Panc1 (cell line): ENCODE measurements at regions not wholly inside any gene's neighbourhood (a gene's known extent, or its start where the extent isn't known, plus 50 kb on each side); places are given as distances from the start of the nearest gene placed in this dataset.

Experiments
- ATAC-seq: fragments of 200-7000 bp; cut with Tn5 transposase; 2 replicates; pipeline ENCODE4 v1.9.1; 2020; ENCODE audit warnings: mild to moderate bottlenecking, moderate library complexity
- BruUV-seq: library from RNA; stranded (reverse); fragments of 400-500 nt; replicated peaks from 2 replicates; lab custom pipeline; 2021; lab: Mats Ljungman, UMichigan
- CTCF ChIA-PET: fragments of 300-600 bp; sonication (Branson Sonifier 250); formaldehyde crosslinking; loops from one replicate; lab custom pipeline; 2022; ENCODE audit warnings: antibody characterized with exemption; lab: Charles Lee
- POLR2A ChIA-PET: fragments of 300-600 bp; sonication (Branson Sonifier 250); formaldehyde crosslinking; loops from one replicate; lab custom pipeline; 2022; ENCODE audit warnings: antibody characterized with exemption; lab: Charles Lee
- DNase-seq: peaks from one replicate; pipeline ENCODE4 v3.0.0-alpha.2; 2010; ENCODE audit warnings: low read depth, low spot score
- H3K27ac ChIP-seq: 2 replicates; pipeline ENCODE4 v1.5.1; 2011; ENCODE audit warnings: mild to moderate bottlenecking, low read length, inconsistent platforms
- H3K27me3 ChIP-seq: fragments of 200-500 bp; sonication (Bioruptor generic); 2 replicates; pipeline ENCODE4 v1.6.0; 2014; ENCODE audit warnings: low read length, inconsistent platforms; ENCODE audit not compliant: control insufficient read depth, insufficient read depth
- H3K36me3 ChIP-seq: fragments of 200-500 bp; sonication (Bioruptor generic); 2 replicates; pipeline ENCODE4 v1.5.1; 2014; ENCODE audit warnings: inconsistent platforms, mild to moderate bottlenecking, low read length, moderate library complexity; ENCODE audit not compliant: control insufficient read depth, insufficient read depth
- H3K4me1 ChIP-seq: 2 replicates; pipeline ENCODE4 v1.5.1; 2011; ENCODE audit warnings: inconsistent platforms, mild to moderate bottlenecking, low read length, moderate library complexity; ENCODE audit not compliant: control insufficient read depth, insufficient read depth
- H3K4me3 ChIP-seq, 2 experiments: 2 replicates each; pipeline ENCODE4 v1.5.1; 2011 to 2012; ENCODE audit warnings: low read depth in 2 of 2, low read length in 2 of 2, mild to moderate bottlenecking in 2 of 2, inconsistent platforms in 1 of 2, moderate library complexity in 1 of 2
- H3K9me3 ChIP-seq: fragments of 200-500 bp; sonication (Bioruptor generic); 2 replicates; pipeline ENCODE4 v1.5.1; 2014; ENCODE audit warnings: low read depth, mild to moderate bottlenecking, inconsistent platforms, low read length, moderate library complexity; ENCODE audit not compliant: control insufficient read depth, insufficient read depth
- CTCF ChIP-seq: fragments of 450-650 bp; IDR thresholded peaks from 2 replicates; pipeline ENCODE4 v1.5.1; 2017; ENCODE audit warnings: mild to moderate bottlenecking
- POLR2AphosphoS5 ChIP-seq: IDR thresholded peaks from 2 replicates; pipeline ENCODE4 v1.6.1; 2012; ENCODE audit warnings: mild to moderate bottlenecking, low read depth, low read length, moderate library complexity
- REST ChIP-seq, 2 experiments: IDR thresholded peaks; 2 replicates each; pipeline ENCODE4 v1.6.1; 2011 to 2012; ENCODE audit warnings: low read depth in 2 of 2, control low read depth in 1 of 2, low read length in 1 of 2, mild to moderate bottlenecking in 1 of 2, moderate library complexity in 1 of 2; ENCODE audit not compliant: insufficient read depth in 1 of 2
- SIN3A ChIP-seq: IDR thresholded peaks from 2 replicates; pipeline ENCODE4 v1.6.1; 2012; ENCODE audit warnings: low read depth, mild to moderate bottlenecking, low read length, moderate library complexity, borderline replicate concordance; ENCODE audit not compliant: insufficient read depth
- TCF7L2 ChIP-seq: IDR thresholded peaks from 2 replicates; pipeline ENCODE4 v1.6.1; 2011; ENCODE audit warnings: mild to moderate bottlenecking, low read depth, low read length, inconsistent platforms
- in situ Hi-C: cut with HindIII; loops from 2 replicates; pipeline ENCODE4 v1.10.0; 2016; ENCODE audit warnings: low sequenced_read_pairs, low pct_unique_long_range_greater_than_20kb
- intact Hi-C: fragments of 100-400 bp; cut with micrococcal nuclease; formaldehyde crosslinking; loops from one replicate; pipeline ENCODE4 v1.10.0; 2022; ENCODE audit not compliant: unreplicated experiment

- Histone ChIP-seq H3K27me3 (no peaks in the 10 kb centered on the region), H3K36me3 (no peaks in the 10 kb centered on the region), H3K9me3 (no peaks in the 10 kb centered on the region), H3K4me3 (no peak overlapping the region), H3K27ac (no peak overlapping the region), H3K4me1 (no peaks in the 10 kb centered on the region)
- ChIA-PET POLR2A (no interaction called here), CTCF (no interaction called here)
- DNase-seq (no peak), ATAC-seq (no peak)
- intact Hi-C loops: no loop called here
- in situ Hi-C loops: no loop called here
- BruUV-seq: no TSS peak
- TF ChIP-seq CTCF (no peak), TCF7L2 (no peak)
Observed at GRCh38 chr2:143981428-143981827, 538.5 kb downstream of the ZEB2 start.

DNA sequence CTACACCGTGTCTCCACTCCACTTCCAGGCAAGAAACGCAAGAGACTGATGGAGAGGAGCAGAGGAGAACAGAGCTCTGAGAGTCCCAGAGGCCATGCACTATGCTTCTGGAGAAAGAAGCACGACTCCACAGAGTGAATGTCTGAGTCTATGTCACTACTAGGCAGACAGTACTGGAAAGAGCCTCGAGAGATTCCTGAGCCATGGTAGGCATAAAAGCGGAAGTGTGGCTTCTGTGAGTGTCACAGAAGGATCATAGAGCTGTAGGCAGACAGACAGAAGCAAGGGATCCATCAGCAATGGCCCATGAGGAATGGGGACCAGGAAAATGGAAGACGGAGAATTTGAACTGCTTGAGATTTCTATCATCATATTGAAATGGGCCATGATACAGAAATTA is 542.6 kb downstream of the ZEB2 start:
- Histone ChIP-seq H3K4me3 (no peak overlapping the region), H3K36me3 (no peaks in the 10 kb centered on the region), H3K27me3 (no peaks in the 10 kb centered on the region), H3K27ac (no peak overlapping the region), H3K4me1 (no peaks in the 10 kb centered on the region), H3K9me3 (no peaks in the 10 kb centered on the region)
- in situ Hi-C loops: no loop called here
- ATAC-seq (no peak), DNase-seq (no peak)
- no TSS peak for BruUV-seq
- TF ChIP-seq CTCF (no peak), TCF7L2 (no peak), SIN3A (no peak), REST (IDR thresholded peaks at IDR 0.05; ENCODE audit: insufficient read depth in 1 of 2, low read depth in 2 of 2, low read length in 1 of 2) (no peak)
- ChIA-PET CTCF (no interaction called here), POLR2A (no interaction called here)
- intact Hi-C loops: no loop called here

DNA sequence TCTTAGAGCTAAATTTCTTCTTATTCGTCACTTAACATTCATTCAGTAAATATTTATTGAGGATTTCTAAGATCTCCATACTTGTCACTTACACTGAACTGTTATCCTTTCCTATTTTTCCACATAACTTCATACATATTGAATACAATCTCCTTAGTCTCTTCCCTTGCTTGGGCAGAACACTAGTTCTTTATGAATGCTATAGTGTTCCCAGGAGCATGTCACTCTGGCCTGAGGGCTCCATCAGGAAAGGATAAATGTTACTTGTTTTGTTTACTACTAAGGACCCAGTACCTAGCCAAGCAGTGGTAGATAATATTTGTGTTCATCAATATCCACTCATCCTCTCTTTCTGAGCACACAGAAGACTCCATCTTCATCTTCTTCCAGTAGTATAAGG is 544.7 kb downstream of the ZEB2 start:
- no TSS peak for BruUV-seq
- in situ Hi-C loops (no loop called here), intact Hi-C loops (no loop called here)
- ChIA-PET CTCF (no interaction called here), POLR2A (no interaction called here)
- Histone ChIP-seq H3K4me3 (no peak overlapping the region), H3K27ac (no peak overlapping the region), H3K4me1 (no peaks in the 10 kb centered on the region), H3K27me3 (no peaks in the 10 kb centered on the region), H3K9me3 (no peaks in the 10 kb centered on the region), H3K36me3 (no peaks in the 10 kb centered on the region)
- ATAC-seq (no peak), DNase-seq (no peak)
- no peak for TF ChIP-seq REST (IDR thresholded peaks at IDR 0.05; ENCODE audit: insufficient read depth in 1 of 2, low read depth in 2 of 2, low read length in 1 of 2)
- TF ChIP-seq TCF7L2: no peak
- no peak for TF ChIP-seq SIN3A
- TF ChIP-seq POLR2AphosphoS5: no peak
- no peak for TF ChIP-seq CTCF
